ENCODE measurements at regions not wholly inside any gene's neighbourhood (a gene's known extent, or its start where the extent isn't known, plus 50 kb on each side); places are given as distances from the start of the nearest gene placed in this dataset.

DNA sequence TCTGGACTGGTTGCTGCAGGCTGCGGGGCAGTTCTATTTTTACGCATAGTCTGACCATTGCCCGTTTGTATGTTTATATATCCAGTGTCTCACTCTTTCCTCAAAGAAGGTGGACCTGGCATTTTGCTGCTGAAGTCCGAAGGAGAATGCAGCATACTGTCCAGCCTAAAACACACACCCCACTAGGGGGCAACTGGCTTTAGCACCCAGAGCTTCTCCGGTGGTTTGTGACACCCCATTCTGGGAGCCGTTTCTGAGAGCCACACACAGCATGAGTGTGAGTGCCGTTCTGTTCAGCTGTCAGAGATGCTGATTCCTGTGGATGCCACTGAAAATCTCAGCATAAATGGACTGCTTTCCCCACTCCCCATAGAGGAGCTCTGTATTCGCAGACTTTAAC is 290.5 kb upstream of the TAS2R1 start:
- no peak for DNase-seq (ENCODE audit: low spot score)

DNA sequence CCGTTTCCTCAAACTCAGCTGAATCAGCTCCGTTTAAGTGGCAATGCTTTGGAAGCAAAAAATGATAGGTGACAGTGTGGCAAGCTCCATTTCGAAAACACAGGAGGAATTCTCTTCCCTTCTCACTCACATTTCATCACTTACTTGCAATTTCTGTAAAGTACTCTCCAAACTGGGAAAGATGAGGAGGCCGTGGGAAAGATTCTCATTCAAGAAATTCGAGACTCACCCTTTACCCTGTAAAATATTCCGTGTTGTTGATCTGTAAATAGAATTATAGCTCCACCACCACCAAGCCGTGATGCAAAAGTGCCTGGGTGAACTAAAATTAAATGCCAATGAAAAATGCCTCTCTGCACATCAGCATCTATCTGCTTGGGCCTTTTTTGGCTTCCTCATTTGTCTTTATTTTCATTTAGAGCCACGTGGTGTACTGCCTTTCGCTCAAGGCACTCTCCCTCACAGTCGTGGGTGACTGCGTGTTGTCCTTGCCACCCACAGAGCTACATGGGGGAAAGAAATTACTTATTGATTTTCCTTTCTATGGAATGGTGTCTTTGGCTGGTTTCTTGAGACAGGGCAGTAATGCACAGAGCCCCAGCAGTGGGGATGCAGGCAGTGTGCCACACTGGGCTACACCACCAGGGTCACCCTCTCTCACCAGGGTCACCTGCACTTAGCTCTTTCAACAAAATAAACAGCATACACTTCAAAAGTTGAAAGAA is 289.3 kb upstream of the TAS2R1 start:
- no peak for DNase-seq (ENCODE audit: low spot score)

DNA sequence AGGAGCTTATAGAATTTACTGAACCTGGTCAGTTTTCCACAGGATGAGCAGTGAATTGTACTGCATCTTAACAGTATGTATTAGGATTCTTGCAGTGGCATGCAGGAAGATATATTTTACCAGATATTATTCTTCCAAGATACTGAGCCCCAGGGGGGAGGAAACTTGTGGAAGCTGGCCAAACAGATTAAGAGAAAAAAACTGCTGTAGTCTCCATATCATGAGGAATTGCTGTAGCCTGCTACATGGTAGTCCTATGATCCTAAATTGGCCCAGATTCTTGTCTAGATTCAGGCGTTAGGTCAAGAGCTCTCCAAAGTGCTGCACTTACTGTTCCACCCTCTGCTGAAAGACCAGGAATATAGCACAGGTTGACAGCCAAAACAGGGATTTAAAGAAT is 275.5 kb upstream of the TAS2R1 start:
- no peak for DNase-seq (ENCODE audit: low spot score)

DNA sequence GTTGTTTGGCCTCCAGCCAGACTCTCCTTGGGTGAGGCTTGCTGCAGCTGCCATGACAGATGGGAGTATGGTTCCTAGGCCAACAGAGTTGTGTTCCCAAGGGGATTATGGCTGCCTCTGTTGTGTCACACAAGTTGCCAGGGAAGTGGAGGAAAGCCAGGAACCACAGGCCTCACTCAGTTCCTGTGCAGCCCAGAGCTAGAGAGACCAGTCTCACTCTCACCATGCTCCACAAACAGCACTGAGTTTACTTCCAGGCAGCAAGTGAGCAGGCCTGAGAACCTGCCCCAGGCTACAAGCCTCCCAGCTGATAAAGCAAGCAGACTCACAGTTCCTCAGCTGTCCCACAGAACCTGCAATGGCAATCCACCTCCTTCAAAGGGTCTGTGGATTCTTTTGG is 273.6 kb upstream of the TAS2R1 start:
- no peak for DNase-seq (ENCODE audit: low spot score)

DNA sequence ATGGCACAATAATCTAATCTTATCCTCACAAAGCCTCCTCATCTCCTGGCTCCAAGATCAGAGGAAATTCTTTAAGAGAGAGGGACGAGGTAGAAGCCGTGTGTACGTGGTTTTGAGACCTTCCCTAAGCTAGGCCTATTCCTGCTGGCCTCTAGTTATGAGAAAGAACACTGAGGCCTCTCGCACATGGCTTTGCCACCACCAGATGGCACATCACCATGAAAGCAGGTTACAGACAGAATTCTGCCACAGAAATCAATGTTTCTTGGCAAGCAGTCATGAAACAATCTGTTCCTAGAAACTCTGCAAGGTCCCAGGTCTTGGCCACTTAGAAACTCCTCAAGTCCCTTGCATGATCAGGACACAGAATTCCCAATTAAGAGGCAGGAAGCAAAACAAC is 268.2 kb upstream of the TAS2R1 start:
- DNase-seq (ENCODE audit: low spot score): peak; percentile 46

DNA sequence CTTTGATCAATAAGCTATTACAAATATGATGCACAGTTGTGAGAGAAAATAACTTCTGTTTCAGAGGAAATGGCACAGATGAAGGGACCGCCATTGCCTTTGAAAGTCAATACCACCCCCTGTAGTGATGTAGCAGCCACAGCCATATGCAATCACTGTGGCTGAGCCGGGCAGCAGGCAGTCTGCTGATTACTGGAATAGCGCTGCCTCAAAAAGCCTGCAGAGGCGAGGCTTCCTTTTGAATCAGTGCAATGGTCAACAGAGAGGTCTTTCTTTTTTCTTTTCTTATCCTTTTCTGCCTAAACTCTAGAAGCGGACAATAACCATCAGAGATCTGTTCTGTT is 265.1 kb upstream of the TAS2R1 start:
- DNase-seq (ENCODE audit: low spot score): peak; percentile 63

DNA sequence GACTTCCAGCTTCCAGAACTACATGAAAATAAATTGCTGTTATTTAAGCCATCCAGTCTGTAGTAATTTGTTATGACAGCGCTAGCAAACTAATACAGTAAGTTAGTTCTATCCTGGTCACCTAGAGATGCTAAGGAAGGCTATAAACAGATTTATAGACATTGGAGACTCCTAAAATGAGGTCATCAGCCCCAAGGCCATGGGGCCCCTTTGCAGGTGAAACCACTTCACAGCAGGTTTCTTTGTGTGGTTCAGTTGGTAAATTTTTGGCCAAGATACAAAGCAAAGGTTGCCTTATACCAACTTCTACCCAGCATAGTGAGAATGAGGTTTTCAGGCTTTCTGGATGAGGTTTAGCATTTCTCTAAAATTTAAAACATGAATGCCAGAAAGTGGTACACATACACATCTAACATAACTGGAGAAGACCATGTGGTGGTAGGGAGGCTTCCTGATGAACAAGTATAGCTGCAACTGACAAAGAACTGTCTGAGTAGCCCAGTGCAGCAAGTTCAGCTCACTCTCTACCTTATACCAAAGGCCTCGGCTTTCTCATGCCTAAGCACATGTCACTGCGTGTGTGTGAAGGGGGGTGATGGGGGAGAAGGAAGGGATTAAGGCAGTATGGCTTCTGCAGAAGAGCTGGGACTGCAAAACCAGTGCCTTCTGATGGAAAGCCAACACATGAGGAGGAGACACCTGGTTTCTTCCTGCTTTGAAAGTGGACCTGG is 264.6 kb upstream of the TAS2R1 start:
- peak; percentile 28 for DNase-seq (ENCODE audit: low spot score)

DNA sequence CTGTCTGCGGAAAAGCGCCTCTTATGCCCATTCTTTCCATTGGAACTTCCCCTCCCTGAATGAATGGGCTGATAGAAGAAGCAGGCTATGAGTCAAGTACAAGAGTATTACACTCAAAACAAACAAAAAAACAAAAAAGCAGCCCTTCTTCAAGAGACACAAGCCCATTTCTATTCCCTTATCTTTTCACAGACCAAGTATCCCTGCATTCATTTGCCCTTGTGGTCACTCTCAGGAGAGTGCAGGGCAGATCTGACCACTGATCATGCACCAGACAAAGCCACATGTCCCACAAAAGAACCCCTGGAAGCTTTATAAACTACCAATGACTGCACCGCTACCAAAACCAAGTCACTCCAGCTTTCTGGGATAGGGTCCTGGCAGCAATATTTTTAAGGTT is 262.5 kb upstream of the TAS2R1 start:
- no peak for DNase-seq (ENCODE audit: low spot score)

DNA sequence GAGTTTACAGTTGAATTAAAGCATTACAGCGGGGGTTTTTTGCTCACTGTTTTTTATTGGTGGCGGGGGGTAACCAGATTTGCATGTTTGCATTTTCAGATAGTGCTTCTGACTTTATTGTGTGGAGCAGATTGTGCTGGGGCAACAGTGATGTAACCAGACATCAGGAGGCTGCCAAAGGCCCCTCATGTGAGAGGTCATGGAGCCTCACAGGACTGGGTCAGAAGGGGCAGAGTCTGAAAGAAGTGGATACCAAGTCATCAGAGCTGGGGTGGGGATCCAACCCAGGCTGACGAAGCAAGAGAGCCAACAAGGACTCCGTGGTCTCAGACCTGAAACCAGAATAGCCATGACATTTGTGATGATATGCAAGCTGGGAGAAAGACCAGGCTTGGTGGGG is 259.4 kb upstream of the TAS2R1 start:
- no peak for DNase-seq (ENCODE audit: low spot score)

DNA sequence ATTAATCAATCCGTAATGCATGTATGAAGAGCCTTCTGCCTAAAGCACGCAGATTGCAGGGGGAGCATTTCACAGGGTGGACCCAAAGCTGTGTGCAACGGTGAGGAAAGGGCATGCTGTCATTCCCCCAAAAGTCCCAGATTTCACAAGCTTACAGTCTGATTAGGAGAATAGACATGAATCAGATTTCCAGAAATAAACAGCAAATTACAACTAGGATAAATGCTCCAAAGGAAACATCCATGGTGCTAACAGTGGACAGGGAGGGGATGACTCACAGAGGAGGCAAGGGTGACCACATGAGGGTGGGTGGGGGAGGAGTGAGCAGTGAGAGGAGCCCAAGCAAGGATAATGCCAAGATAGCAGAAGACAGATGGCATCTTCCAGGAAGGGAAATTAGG is 258.4 kb upstream of the TAS2R1 start:
- DNase-seq (ENCODE audit: low spot score): no peak

DNA sequence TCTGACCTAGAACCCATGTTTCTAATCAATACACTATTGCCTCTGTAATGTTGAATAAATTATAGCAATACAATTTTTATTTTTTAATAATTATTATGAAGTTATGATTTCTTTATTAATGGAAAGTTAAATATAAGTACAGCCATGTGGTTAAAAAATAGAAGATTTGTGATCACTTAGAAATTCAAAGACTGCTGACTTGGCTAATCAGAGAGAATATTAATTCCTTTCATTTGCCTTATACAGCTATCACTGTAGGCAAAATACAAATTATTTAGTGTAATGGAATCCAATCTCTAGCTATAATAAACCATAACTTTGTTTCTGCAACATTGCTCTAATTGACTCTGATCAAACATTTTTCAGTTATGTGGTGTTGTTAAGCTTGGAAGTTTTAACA is 255.0 kb upstream of the TAS2R1 start:
- no peak for DNase-seq (ENCODE audit: low spot score)

DNA sequence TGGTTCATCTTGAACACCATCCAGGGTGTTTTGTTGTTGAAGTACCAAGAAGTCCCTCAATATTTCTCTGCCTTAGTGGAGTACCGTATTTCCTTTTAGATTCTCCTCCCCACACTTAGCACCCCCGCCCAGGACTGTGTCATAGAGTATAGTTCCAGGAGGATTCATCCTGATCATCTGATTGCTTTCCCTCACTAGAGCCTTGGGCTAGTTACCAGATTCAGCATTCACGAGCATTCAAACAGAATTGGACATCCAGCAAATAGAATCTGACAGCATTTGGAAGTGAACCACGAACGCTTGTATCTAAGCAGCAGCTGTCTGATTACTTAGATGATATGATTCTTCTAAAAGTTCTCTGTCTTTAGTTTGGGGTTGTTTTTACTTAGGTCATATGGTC is 248.1 kb upstream of the TAS2R1 start:
- no peak for DNase-seq (ENCODE audit: low spot score)

DNA sequence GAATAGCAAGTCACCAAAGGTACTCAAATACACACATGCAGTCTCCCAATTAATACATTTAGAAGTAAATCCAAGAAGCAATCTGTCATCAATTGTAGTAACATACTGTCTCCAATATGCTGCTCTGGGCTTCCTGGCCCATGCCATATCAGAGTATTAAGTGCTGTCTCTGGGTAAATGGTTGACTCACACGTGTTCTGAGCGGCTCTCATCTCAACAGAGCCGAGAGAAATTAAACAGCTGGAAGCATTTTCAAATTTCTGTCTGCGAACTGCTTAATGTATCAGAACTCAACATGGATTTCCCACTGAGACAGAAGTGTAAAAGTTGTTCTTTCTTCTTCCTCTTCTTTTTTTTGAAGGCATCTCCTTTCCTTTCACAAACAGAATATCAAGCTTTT is 247.3 kb upstream of the TAS2R1 start:
- DNase-seq (ENCODE audit: low spot score): no peak

DNA sequence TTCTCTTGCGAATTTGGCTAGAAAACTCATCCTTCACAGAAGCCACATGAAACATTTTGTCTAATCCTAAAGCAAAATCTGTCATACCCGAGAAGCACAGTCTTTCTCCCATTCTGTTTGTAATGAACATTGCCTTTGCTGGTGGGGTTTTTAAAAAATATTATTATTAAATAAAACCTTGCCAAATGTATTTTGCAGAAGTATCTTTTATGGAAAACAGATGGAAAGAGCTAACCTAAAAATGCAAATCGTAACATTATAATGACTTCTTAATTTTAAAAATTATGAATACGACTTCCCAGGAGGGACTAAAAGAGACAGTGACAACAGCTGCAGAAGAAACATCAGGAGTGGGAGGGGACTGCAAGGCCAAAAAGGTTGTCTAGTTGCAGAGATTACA is 246.3 kb upstream of the TAS2R1 start:
- DNase-seq (ENCODE audit: low spot score): no peak

DNA sequence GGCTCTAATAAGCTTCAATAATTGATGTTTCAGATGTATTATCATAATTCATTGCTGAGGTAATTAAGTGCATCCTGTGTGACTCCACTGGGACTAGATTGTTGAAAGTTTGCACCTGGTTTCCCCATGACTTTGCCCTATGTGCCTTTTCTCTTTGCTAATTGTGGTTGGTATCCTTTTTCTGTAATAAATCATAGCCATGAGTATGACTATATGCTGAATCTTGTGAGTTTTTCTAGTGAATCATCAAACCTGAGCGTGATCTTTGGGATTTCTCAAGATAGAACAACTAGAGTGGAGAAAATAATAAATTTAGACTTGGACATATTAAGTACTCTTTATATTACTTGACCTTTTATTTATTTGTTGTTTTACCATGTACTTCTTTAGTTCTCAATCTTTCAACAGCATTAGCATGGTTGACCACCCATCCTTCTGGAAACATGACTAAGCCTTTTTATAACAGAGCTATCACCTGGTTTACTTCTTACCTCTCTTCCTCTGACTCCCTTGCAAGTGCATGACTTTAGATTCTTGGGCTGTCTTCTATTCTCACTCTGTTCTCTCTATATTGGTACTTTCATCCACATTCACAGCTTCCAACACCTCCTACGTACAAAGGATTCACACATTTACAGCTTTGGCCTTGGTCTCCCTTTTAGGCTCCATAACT is 239.6 kb upstream of the TAS2R1 start:
- no peak for DNase-seq (ENCODE audit: low spot score)

DNA sequence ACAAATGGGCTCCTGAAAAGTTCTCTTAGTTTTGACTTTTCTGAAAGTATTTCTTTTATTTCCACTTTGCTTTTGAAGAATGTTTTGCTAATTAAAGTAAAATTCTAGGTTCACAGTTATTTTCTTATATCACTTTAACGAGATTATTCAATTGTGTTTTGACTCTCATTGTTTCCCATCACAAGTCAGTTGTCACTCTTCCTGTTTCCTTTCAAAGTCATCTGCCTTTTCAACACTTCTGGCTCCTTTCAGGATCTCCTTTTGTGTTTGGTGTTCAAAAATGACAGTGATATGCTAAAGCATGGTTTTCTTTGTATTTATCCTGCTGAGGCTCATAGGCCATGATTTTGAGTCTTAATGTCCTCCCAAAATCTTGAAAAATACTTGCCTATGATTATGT is 235.4 kb upstream of the TAS2R1 start:
- no peak for DNase-seq (ENCODE audit: low spot score)

DNA sequence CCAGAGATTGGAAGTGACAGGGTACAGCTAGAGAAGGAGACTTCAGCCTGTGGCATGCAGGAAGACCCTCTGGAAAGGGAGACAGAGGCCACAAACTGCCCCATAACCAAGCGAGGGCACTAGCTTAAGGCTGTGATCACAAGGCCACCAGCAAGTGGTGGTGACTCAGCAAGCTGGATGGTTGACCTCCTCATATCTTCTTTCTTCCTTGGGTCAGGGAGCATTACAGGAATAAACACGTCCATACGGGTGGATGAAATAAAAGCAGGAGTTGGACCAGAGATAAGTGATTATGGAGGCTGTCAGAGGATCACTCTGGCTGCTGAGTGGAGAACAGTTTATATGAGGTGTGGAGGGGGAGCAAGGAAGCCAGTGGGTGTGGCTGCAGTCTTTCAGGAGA is 234.6 kb upstream of the TAS2R1 start:
- DNase-seq (ENCODE audit: low spot score): no peak

DNA sequence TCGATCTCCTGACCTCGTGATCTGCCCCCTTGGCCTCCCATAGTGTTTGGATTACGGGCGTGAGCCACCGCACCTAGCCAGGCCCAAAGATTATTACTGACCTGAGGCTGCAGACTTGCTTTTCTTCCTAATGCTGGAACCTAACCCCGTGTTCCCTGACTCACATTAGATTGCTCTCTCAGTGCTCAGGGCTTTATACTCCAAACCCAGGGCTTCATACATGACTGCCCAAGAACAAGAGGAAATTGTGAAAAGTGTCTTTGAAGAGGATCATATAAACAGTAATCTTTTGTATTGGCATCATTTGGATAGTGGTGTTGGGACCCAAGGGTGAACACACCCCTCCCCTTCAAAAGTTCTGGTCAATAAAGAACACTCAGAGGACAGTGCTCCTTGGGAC is 233.3 kb upstream of the TAS2R1 start:
- DNase-seq (ENCODE audit: low spot score): no peak

DNA sequence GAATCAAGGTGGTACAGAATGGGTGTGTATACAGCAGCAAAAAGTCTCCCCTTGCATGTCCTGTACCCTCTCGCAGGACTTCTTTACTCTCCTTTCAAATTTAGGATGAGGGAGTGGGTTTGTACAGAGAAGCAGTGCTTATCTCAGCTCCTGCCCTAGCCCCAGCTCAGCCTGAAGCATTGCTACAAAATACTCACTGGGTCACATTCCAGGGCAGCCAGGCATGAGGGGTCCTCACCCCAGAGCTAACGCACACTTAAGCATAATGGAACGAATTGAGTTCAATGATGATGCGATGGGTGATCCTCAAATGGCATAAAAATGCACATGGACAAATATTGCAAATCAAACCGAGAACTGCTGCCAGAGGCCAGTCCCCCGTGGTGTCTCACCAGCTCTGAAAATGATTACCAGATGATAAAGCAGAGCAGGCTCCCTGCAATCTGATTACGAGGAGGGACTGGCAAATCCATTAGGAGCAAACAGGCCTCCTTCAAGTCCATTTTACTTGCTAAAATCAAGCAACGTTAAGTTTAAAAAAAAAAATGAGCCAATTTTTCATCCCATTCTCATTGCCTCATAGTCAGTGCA is 231.6 kb upstream of the TAS2R1 start:
- DNase-seq (ENCODE audit: low spot score): no peak

DNA sequence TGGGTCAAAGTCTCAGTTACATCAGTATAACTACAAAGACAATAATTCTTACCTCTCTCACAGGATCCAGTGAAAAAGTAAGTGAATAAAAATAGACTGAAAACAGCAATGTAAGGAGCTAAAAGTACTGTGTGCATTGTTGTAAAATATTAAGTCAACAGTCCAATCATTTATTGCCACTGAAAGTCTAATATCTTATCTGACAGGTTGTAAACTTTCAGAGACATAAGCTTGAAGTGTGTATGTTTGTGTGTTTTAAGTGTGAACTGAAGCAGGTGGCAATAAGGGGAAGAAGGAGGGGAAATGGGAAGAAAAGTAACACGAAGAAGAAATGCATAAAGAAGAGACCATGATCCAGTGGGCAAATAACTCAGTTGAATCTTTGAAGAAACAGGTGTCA is 229.7 kb upstream of the TAS2R1 start:
- no peak for DNase-seq (ENCODE audit: low spot score)

DNA sequence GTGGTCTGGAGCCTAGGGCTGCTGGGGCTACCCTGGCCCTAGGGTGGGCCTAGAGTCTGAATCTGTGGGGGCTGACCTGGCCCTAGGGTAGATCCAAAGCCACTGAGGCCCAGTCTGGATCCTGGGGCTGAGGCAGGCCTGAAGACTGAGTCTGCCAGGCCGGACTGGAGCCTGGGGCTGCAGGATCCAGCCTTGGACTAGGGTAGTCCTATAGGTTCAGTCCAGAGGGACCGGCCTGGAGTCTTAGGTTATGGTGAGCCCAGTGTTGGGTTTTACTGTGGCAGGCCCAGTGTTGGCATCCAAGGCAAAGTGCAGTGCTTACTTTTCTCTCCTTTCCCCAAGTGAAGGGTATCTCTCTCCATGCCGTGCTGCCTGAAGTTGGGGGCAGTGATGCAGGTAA is 227.9 kb upstream of the TAS2R1 start:
- DNase-seq (ENCODE audit: low spot score): no peak

DNA sequence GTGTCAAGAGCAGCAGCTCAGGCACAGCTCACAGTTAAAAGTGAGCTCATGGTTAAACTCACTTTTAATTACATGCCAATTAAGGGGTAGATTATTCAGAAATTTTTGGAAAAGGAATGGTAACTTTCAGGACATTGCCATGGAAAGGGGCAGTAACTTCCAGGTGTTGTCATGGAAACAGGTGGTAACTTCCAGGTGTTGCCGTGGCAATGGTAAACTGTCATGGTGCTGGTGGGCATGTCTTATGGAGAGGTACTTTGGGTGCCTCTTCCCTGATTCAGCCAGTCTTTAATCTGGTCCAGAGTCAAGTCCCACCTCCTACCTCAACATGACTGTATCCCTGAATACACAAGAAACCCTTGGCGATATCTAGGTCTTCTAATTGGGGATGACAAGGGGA is 223.2 kb upstream of the TAS2R1 start:
- no peak for DNase-seq (ENCODE audit: low spot score)

DNA sequence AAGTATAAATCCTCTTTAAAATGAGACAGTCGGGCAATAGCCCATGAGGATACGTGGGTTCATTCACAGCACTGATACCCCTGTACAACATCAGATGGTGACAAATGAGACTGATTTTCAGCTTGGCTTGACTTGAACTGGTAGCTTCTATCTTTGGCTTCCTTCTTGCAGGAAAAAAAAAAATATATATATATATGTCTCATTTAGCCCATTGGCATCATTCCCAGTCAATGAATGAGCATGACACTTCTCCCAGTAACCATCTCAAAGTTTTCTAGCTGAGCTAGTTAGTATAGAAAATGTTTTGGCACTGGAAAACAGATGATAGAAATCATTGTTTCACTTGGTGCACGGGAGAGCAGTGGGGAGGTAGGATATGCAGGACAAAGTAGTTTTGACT is 222.5 kb upstream of the TAS2R1 start:
- DNase-seq (ENCODE audit: low spot score): no peak
